ENCODE measurements at regions not wholly inside any gene's neighbourhood (a gene's known extent, or its start where the extent isn't known, plus 50 kb on each side); places are given as distances from the start of the nearest gene placed in this dataset.
"Not testable (repeated sequence)": the region's sequence is repeated elsewhere in the genome, so short reads cannot be mapped to it uniquely, and the experiment has no call there.

DNA sequence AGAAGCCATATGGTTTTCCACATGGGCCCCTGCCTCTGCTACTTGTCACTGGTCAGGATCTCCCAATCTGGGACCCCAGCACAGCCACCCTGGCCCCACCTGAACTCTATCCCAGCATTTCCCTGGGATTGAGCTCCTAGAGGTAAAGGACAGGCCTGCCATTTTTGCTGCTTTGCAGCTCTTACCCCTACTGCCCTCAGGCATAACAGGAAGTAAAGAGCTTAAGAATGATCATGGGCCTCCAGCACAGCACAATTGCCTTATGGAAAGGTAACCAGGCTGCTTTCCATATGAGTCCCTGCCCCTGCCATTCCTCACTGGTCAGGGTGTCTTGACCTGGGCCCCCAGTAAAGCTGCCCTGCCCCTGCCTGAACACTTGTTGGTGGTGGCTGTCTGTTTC lies 196.6 kb upstream of the XIST start:
- no peak for DNase-seq (ENCODE audit: low read depth)
- H3K4me3 ChIP-seq (ENCODE audit: low read depth, low read length): no peak overlapping the region
- no peak for TF ChIP-seq POLR2A (IDR thresholded peaks at IDR 0.05; ENCODE audit: extremely low read depth, insufficient read length)
- TF ChIP-seq, protein P1, sequence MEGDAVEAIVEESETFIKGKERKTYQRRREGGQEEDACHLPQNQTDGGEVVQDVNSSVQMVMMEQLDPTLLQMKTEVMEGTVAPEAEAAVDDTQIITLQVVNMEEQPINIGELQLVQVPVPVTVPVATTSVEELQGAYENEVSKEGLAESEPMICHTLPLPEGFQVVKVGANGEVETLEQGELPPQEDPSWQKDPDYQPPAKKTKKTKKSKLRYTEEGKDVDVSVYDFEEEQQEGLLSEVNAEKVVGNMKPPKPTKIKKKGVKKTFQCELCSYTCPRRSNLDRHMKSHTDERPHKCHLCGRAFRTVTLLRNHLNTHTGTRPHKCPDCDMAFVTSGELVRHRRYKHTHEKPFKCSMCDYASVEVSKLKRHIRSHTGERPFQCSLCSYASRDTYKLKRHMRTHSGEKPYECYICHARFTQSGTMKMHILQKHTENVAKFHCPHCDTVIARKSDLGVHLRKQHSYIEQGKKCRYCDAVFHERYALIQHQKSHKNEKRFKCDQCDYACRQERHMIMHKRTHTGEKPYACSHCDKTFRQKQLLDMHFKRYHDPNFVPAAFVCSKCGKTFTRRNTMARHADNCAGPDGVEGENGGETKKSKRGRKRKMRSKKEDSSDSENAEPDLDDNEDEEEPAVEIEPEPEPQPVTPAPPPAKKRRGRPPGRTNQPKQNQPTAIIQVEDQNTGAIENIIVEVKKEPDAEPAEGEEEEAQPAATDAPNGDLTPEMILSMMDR (IDR thresholded peaks at IDR 0.05; ENCODE audit: low read depth, low read length): no peak
- TF ChIP-seq MYC (IDR thresholded peaks at IDR 0.05; ENCODE audit: low read depth, low read length): no peak

GRCh38 chrX:74034066-74034465 lies 181.6 kb upstream of the XIST start:
- not testable (repeated sequence) for H3K4me3 ChIP-seq (ENCODE audit: low read depth, low read length); DNase-seq (ENCODE audit: low read depth)

DNA sequence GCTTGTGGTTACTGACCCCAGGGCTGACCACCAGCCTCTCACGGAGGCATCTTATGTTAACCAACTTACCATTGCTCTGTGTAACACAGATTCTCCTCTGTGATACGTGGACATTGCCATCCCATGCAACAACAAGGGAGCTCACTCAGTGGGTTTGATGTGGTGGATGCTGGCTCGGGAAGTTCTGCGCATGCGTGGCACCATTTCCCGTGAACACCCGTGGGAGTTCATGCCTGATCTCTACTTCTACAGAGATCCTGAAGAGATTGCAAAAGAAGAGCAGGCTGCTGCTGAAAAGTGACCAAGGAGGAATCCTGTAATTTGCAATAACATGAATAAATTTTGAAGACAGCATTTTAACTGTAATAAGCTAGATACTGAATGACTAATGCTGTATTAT lies 179.0 kb upstream of the XIST start:
- not testable (repeated sequence) for DNase-seq (ENCODE audit: low read depth); H3K4me3 ChIP-seq (ENCODE audit: low read depth, low read length)

DNA sequence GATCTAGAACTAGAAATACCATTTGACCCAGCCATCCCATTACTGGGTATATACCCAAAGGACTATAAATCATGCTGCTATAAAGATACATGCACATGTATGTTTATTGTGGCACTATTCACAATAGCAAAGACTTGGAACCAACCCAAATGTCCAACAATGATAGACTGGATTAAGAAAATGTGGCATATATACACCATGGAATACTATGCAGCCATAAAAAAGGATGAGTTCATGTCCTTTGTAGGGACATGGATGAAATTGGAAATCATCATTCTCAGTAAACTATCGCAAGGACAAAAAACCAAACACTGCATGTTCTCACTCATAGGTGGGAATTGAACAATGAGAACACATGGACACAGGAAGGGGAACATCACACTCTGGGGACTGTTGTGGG lies 178.3 kb upstream of the XIST start:
- not testable (repeated sequence) for DNase-seq (ENCODE audit: low read depth); H3K4me3 ChIP-seq (ENCODE audit: low read depth, low read length)

GRCh38 chrX:74025145-74025544 lies 172.6 kb upstream of the XIST start:
- H3K4me3 ChIP-seq (ENCODE audit: low read depth, low read length); DNase-seq (ENCODE audit: low read depth): not testable (repeated sequence)

GRCh38 chrX:74023203-74023602 lies 170.7 kb upstream of the XIST start:
- TF ChIP-seq, protein P2, sequence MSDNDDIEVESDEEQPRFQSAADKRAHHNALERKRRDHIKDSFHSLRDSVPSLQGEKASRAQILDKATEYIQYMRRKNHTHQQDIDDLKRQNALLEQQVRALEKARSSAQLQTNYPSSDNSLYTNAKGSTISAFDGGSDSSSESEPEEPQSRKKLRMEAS (IDR thresholded peaks at IDR 0.05; ENCODE audit: low read depth, low read length): no peak
- TF ChIP-seq MYC (IDR thresholded peaks at IDR 0.05; ENCODE audit: low read depth, low read length) (no peak), POLR2A (IDR thresholded peaks at IDR 0.05; ENCODE audit: extremely low read depth, insufficient read length) (no peak)
- TF ChIP-seq, protein P1 (IDR thresholded peaks at IDR 0.05; ENCODE audit: low read depth, low read length): no peak
- DNase-seq (ENCODE audit: low read depth): peak; percentile 30
- no peak overlapping the region for H3K4me3 ChIP-seq (ENCODE audit: low read depth, low read length)

- no peak for DNase-seq (ENCODE audit: low read depth)
- H3K4me3 ChIP-seq (ENCODE audit: low read depth, low read length): no peak overlapping the region
- TF ChIP-seq POLR2A (IDR thresholded peaks at IDR 0.05; ENCODE audit: extremely low read depth, insufficient read length): no peak
- TF ChIP-seq, protein P2 (IDR thresholded peaks at IDR 0.05; ENCODE audit: low read depth, low read length): no peak
- TF ChIP-seq MYC (IDR thresholded peaks at IDR 0.05; ENCODE audit: low read depth, low read length): no peak
- TF ChIP-seq, protein P1 (IDR thresholded peaks at IDR 0.05; ENCODE audit: low read depth, low read length): no peak
These were observed 165.7 kb upstream of the XIST start for GRCh38 chrX:74018253-74018652.

- H3K4me3 ChIP-seq (ENCODE audit: low read depth, low read length): no peak overlapping the region
- TF ChIP-seq, protein P2 (IDR thresholded peaks at IDR 0.05; ENCODE audit: low read depth, low read length): no peak
- TF ChIP-seq, protein P1 (IDR thresholded peaks at IDR 0.05; ENCODE audit: low read depth, low read length): peak; percentile 59
- DNase-seq (ENCODE audit: low read depth): peak; percentile 78
These were observed 163.0 kb upstream of the XIST start for GRCh38 chrX:74015379-74016019.

Data from NB4 (cell line).